GM21528 (cell line): ENCODE measurements at regions not wholly inside any gene's neighbourhood (a gene's known extent, or its start where the extent isn't known, plus 50 kb on each side); places are given as distances from the start of the nearest gene placed in this dataset.

ENCODE experiments used
- ATAC-seq: cut with Tn5 transposase; IDR thresholded peaks from one replicate; pipeline ENCODE4 v1.9.1; 2021; ENCODE audit warnings: mild to moderate bottlenecking, moderate library complexity; ENCODE audit not compliant: unreplicated experiment, low FRiP score

GRCh38 chr6:6908121-6908520, 199.6 kb upstream of the RREB1 start:
- no peak for ATAC-seq

- ATAC-seq = no peak
These were observed 198.7 kb upstream of the RREB1 start for GRCh38 chr6:6909111-6909510.

- no peak for ATAC-seq
These were observed 196.9 kb upstream of the RREB1 start for GRCh38 chr6:6910734-6911295.

- no peak for ATAC-seq
These were observed 196.4 kb upstream of the RREB1 start for GRCh38 chr6:6911391-6911790.

- ATAC-seq = no peak
These were observed 194.7 kb upstream of the RREB1 start for GRCh38 chr6:6912817-6913744.

- ATAC-seq = no peak
These were observed 192.5 kb upstream of the RREB1 start for GRCh38 chr6:6915219-6915618.

GRCh38 chr6:6915813-6916547, 191.8 kb upstream of the RREB1 start:
- no peak for ATAC-seq

GRCh38 chr6:6916598-6916997, 191.2 kb upstream of the RREB1 start:
- no peak for ATAC-seq

- peak; percentile 57 for ATAC-seq
These were observed 189.4 kb upstream of the RREB1 start for GRCh38 chr6:6918216-6918983.

- ATAC-seq = no peak
These were observed 188.6 kb upstream of the RREB1 start for GRCh38 chr6:6919173-6919572.

- no peak for ATAC-seq
These were observed 187.4 kb upstream of the RREB1 start for GRCh38 chr6:6920114-6920986.

GRCh38 chr6:6920987-6921313, 186.8 kb upstream of the RREB1 start:
- ATAC-seq = no peak

- no peak for ATAC-seq
These were observed 185.6 kb upstream of the RREB1 start for GRCh38 chr6:6922166-6922565.

- ATAC-seq = no peak
These were observed 184.2 kb upstream of the RREB1 start for GRCh38 chr6:6923605-6924004.

GRCh38 chr6:6924708-6925107, 183.1 kb upstream of the RREB1 start:
- ATAC-seq = no peak

GRCh38 chr6:6925391-6926164, 182.2 kb upstream of the RREB1 start:
- no peak for ATAC-seq

- no peak for ATAC-seq
These were observed 180.9 kb upstream of the RREB1 start for GRCh38 chr6:6926856-6927255.

GRCh38 chr6:6927521-6928361, 180.0 kb upstream of the RREB1 start:
- ATAC-seq = no peak
